Gastroesophageal sphincter (tissue), 4 donors: ENCODE measurements at regions not wholly inside any gene's neighbourhood (a gene's known extent, or its start where the extent isn't known, plus 50 kb on each side); places are given as distances from the start of the nearest gene placed in this dataset.

Source experiments
- ATAC-seq: fragments of 150-250 bp; one replicate; pipeline ENCODE4 v1.9.1; 2016; ENCODE audit warnings: mild to moderate bottlenecking, moderate library complexity
- H3K27ac ChIP-seq, 4 donors: fragments of 200-600 bp; sonication (generic) in 3 of 4; 1 replicate in 3 of 4; 2 replicates in 1 of 4; pipeline ENCODE4 v1.5.1; 2016 to 2019
- H3K27me3 ChIP-seq: fragments of 200-600 bp; sonication (generic); one replicate; pipeline ENCODE4 v1.5.1; 2019
- H3K36me3 ChIP-seq, 2 donors: fragments of 200-600 bp; sonication (generic); one replicate each; pipeline ENCODE4 v1.5.1; 2019; ENCODE audit warnings: control low read depth in 1 of 2
- H3K4me1 ChIP-seq, 3 donors: fragments of 200-600 bp; sonication (generic); 1 replicate in 2 of 3; 2 replicates in 1 of 3; pipeline ENCODE4 v1.5.1; 2016 to 2019; ENCODE audit warnings: control low read depth in 2 of 3
- H3K4me3 ChIP-seq, 2 donors: fragments of 200-600 bp; sonication (generic); one replicate each; pipeline ENCODE4 v1.5.1; 2019; ENCODE audit warnings: mild to moderate bottlenecking in 1 of 2, moderate library complexity in 1 of 2
- H3K9me3 ChIP-seq, 3 donors: fragments of 200-600 bp; sonication (generic); one replicate each; pipeline ENCODE4 v1.5.1; 2017 to 2019; ENCODE audit warnings: control low read depth in 2 of 3
- EP300 ChIP-seq: sonication (generic); formaldehyde crosslinking; IDR thresholded peaks from one replicate; pipeline ENCODE4 v1.6.1; 2017; ENCODE audit warnings: antibody characterized with exemption, mild to moderate bottlenecking
- POLR2A ChIP-seq, 2 donors: fragments of 450-650 bp; IDR thresholded peaks; one replicate each; pipeline ENCODE4 v1.6.1; 2017; ENCODE audit warnings: antibody characterized with exemption in 2 of 2, mild to moderate bottlenecking in 2 of 2, moderate library complexity in 1 of 2
- POLR2AphosphoS5 ChIP-seq: sonication (generic); formaldehyde crosslinking; IDR thresholded peaks from one replicate; pipeline ENCODE4 v1.6.1; 2017; ENCODE audit warnings: antibody characterized with exemption
- WGBS, 2 donors: methylation state at CpG; one replicate each; pipeline ENCODE4 v1.1.5; 2018; ENCODE audit warnings: low coverage in 1 of 2; 5-methylcytosine and 5-hydroxymethylcytosine counted together
- TF ChIP-seq, protein P1 (sequence below), 4 experiments: fragments of 200-600 bp in 2 of 4; fragments of 450-650 bp in 2 of 4; sonication (generic) in 1 of 4; IDR thresholded peaks; one replicate each; pipeline ENCODE4 v1.5.1; 2017 to 2019; ENCODE audit warnings: antibody characterized with exemption in 4 of 4, mild to moderate bottlenecking in 2 of 4, moderate library complexity in 2 of 4

DNA sequence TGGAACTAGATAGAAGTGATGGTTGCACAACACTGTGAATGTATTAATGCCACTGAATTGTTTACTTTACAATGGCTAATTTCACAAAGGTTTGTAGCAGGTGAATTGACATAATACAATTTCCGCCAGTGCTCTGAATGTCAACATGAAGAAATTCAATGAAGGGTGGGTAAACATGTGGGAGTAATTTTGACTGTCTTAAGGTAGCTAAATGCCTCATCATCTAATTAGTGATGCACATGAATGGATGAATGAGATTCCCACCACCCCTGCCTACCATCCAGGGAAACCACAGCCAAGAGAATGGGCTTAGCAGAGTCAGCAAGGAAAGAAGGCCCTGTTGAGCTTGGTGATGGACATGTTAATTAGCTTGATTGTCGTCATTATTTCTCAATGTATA is 275.3 kb downstream of the ALDH8A1 start:
- H3K27ac ChIP-seq, result no peak overlapping the region
- no peak for TF ChIP-seq POLR2AphosphoS5
- TF ChIP-seq POLR2A (IDR thresholded peaks at IDR 0.05), result no peak
- TF ChIP-seq, protein P1, sequence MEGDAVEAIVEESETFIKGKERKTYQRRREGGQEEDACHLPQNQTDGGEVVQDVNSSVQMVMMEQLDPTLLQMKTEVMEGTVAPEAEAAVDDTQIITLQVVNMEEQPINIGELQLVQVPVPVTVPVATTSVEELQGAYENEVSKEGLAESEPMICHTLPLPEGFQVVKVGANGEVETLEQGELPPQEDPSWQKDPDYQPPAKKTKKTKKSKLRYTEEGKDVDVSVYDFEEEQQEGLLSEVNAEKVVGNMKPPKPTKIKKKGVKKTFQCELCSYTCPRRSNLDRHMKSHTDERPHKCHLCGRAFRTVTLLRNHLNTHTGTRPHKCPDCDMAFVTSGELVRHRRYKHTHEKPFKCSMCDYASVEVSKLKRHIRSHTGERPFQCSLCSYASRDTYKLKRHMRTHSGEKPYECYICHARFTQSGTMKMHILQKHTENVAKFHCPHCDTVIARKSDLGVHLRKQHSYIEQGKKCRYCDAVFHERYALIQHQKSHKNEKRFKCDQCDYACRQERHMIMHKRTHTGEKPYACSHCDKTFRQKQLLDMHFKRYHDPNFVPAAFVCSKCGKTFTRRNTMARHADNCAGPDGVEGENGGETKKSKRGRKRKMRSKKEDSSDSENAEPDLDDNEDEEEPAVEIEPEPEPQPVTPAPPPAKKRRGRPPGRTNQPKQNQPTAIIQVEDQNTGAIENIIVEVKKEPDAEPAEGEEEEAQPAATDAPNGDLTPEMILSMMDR (IDR thresholded peaks at IDR 0.05), result no peak
- no peak for TF ChIP-seq EP300
- H3K4me3 ChIP-seq, result no peak overlapping the region
- no peaks in the 10 kb centered on the region for H3K9me3 ChIP-seq
- H3K36me3 ChIP-seq, result no peaks in the 10 kb centered on the region
- H3K27me3 ChIP-seq, result no peaks in the 10 kb centered on the region
- peaks cover 0 to 6% (median 0%) of the 10 kb centered on the region in 3 donors for H3K4me1 ChIP-seq
- ATAC-seq, result no peak
- 91 to 95% methylated on average over 2 of the region's 2 CpGs for WGBS, 2 donors

DNA sequence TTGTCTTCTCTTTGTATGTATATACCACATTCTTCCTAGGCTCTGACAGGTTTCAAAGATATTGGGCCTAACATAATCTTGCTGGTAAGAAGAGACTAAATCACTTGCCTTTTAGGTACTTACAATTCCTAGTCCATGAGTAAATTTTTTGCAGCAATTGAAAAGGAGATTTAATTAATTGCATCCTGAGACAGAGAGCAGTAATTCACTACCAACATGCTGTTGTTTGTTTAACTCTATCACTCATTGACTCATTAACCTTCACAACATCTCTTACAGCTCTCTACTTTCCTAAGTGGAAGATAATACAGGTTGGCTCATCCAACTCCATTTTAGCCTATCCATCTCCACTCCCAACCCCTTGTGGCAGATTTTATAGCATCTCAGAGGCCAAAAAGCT is 280.4 kb downstream of the ALDH8A1 start:
- no peaks in the 10 kb centered on the region for H3K27me3 ChIP-seq
- no peak for ATAC-seq
- no peaks in the 10 kb centered on the region for H3K36me3 ChIP-seq
- H3K4me1 ChIP-seq, result no peaks in the 10 kb centered on the region
- TF ChIP-seq POLR2AphosphoS5, result no peak
- TF ChIP-seq, protein P1 (IDR thresholded peaks at IDR 0.05), result no peak
- TF ChIP-seq POLR2A (IDR thresholded peaks at IDR 0.05), result no peak
- TF ChIP-seq EP300, result no peak
- H3K4me3 ChIP-seq, result no peak overlapping the region
- no peaks in the 10 kb centered on the region for H3K9me3 ChIP-seq
- H3K27ac ChIP-seq, result no peak overlapping the region

DNA sequence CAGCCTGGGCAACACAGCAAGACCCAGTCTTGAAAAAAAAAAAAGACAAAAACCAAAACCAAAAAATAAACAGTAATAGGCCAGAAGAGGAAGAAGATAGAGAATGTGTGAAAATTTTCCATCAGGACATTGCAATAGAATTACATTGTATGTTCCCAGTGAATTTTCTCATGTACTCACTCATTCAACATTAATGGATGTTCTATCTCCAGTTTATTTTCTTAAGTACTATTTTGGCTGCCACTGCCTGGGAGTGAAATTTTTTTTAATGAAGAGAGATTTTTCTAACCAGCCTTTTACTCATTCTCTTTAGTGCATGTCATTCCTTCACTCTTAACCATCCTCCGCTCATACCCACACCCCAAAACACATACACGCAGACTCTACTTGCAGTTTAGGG is 282.8 kb downstream of the ALDH8A1 start:
- Histone ChIP-seq H3K36me3 (no peaks in the 10 kb centered on the region), H3K9me3 (no peaks in the 10 kb centered on the region), H3K4me1 (no peaks in the 10 kb centered on the region), H3K27me3 (no peaks in the 10 kb centered on the region), H3K27ac (no peak overlapping the region), H3K4me3 (no peak overlapping the region)
- TF ChIP-seq POLR2A (IDR thresholded peaks at IDR 0.05) (no peak), EP300 (no peak), POLR2AphosphoS5 (no peak)
- TF ChIP-seq, protein P1 (IDR thresholded peaks at IDR 0.05), result no peak
- ATAC-seq, result no peak
- WGBS, 2 donors, result 83 to 100% methylated on average over 2 of the region's 2 CpGs

DNA sequence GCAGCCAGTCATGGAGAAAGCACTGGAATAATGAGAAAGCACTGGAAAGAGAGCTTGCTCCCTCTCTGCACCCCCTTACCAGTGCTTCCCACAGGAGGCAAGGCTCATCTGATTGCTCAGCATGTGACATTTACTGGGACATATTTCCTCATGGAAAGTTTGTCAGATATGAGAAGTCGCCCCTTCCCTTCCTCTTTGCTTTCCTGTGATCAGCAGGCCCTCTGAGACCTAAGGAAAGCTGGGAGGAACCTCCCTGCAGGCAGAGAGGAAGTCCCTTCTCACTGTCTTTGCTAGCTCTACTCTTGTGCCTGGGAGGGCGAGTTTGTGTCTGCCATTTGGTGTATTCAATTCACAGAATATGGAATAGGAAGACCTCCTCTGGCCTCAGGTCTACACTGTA is 283.8 kb downstream of the ALDH8A1 start:
- Histone ChIP-seq H3K4me1 (no peaks in the 10 kb centered on the region), H3K9me3 (no peaks in the 10 kb centered on the region), H3K27ac (no peak overlapping the region), H3K27me3 (no peaks in the 10 kb centered on the region), H3K36me3 (no peaks in the 10 kb centered on the region), H3K4me3 (no peak overlapping the region)
- 80% methylated on average over 1 of the region's 2 CpGs; no CpG with 5 or more reads in 1 of the 2 donors for WGBS, 2 donors
- TF ChIP-seq EP300 (no peak), POLR2A (IDR thresholded peaks at IDR 0.05) (no peak), POLR2AphosphoS5 (no peak)
- TF ChIP-seq, protein P1 (IDR thresholded peaks at IDR 0.05), result no peak
- no peak for ATAC-seq

DNA sequence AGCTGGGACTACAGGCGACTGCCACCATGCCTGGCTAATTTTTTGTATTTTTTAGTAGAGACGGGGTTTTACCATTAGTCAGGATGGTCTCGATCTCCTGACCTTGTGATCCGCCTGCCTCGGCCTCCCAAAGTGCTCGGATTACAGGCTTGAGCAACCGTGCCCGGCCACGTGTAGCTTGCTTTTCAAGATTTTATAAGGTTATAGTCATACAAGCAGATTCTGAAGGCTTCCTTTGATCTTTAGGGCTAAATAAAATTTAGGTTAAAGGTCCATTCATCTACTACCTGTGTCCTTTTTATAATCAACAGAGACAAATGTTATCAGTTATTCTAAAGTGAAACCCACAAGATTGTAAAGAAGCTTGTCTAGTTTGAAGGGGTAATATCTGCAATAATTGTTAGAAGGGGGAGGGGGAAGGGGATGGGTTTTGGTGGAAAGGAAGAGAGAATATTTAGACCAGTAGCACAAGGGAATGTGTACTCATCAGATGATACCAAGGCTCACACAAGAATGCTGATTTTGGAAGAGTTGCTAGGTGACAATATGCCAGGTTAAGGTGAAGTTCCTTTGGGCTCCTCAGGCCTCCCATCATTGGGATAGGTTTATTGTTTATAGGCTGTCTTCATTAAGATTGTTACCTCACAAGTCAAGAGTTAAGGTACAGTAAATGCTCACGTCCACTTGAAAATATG is 284.7 kb downstream of the ALDH8A1 start:
- no peak for ATAC-seq
- Histone ChIP-seq H3K27me3 (no peaks in the 10 kb centered on the region), H3K36me3 (no peaks in the 10 kb centered on the region), H3K9me3 (no peaks in the 10 kb centered on the region), H3K4me1 (no peaks in the 10 kb centered on the region), H3K27ac (no peak overlapping the region), H3K4me3 (no peak overlapping the region)
- no peak for TF ChIP-seq EP300
- no peak for TF ChIP-seq POLR2AphosphoS5
- no peak for TF ChIP-seq POLR2A (IDR thresholded peaks at IDR 0.05)
- TF ChIP-seq, protein P1 (IDR thresholded peaks at IDR 0.05), result no peak
- 98 to 100% methylated on average over 4 to 5 of the region's 10 CpGs for WGBS, 2 donors
